K562 (cell line): ENCODE measurements at regions not wholly inside any gene's neighbourhood (a gene's known extent, or its start where the extent isn't known, plus 50 kb on each side); places are given as distances from the start of the nearest gene placed in this dataset.

ENCODE experiments used
- ATAC-seq: fragments of 200-7000 bp; cut with Tn5 transposase; 3 replicates; pipeline ENCODE4 v1.9.1; 2020; ENCODE audit warnings: moderate library complexity
- BruUV-seq: library from RNA; stranded (reverse); fragments of 400-500 nt; replicated peaks from 2 replicates; lab custom pipeline; 2021; lab: Mats Ljungman, UMichigan
- CTCF ChIA-PET: fragments of 300-600 bp; formaldehyde crosslinking; extraction: SDS; loops from one replicate; lab custom pipeline; 2021; ENCODE audit warnings: low intra/inter-chr PET ratio; lab: Yijun Ruan, JAX
- POLR2A ChIA-PET: fragments of 300-600, 350-650 bp; sonication (Branson Sonifier 250); formaldehyde crosslinking; extraction: SDS; loops from one replicate; lab custom pipeline; 2021; ENCODE audit warnings: antibody characterized with exemption, inconsistent platforms; lab: Yijun Ruan, JAX
- DNase-seq, 4 experiments: peaks; one replicate each; pipeline versions ENCODE4 v3.0.0 to v3.0.0-alpha.2; 2011 to 2018; ENCODE audit warnings: low spot score in 3 of 4, mixed read lengths in 3 of 4; ENCODE audit errors: extremely low read depth in 1 of 4
- FAIRE-seq: peaks from 2 replicates; lab custom pipeline; 2011; peaks lifted over from hg19 to GRCh38; lab: Jason Lieb, UNC
- H2AFZ ChIP-seq: 2 replicates; pipeline ENCODE4 v1.6.0; 2011; ENCODE audit warnings: low read depth, low read length, control low read depth, inconsistent platforms
- H3K27ac ChIP-seq: fragments of 200-600 bp; 3 replicates; pipeline ENCODE4 v1.8.0; 2011; ENCODE audit warnings: low read depth, mild to moderate bottlenecking, control low read depth, inconsistent platforms, low read length, moderate library complexity, mixed read lengths; ENCODE audit errors: extremely low read depth
- H3K27me3 ChIP-seq, 2 experiments: fragments of 300-600 bp in 1 of 2; 2 replicates in 1 of 2; 3 replicates in 1 of 2; pipeline versions ENCODE4 v1.6.0 to v1.8.0; 2011; ENCODE audit warnings: inconsistent platforms in 2 of 2, low read length in 2 of 2, mild to moderate bottlenecking in 1 of 2, mixed read lengths in 1 of 2, moderate library complexity in 1 of 2; ENCODE audit not compliant: control insufficient read depth in 2 of 2, insufficient read depth in 2 of 2
- H3K36me3 ChIP-seq: fragments of 300-600 bp; 3 replicates; pipeline ENCODE4 v1.8.0; 2011; ENCODE audit warnings: mild to moderate bottlenecking, low read length, inconsistent platforms; ENCODE audit not compliant: control insufficient read depth, insufficient read depth
- H3K4me1 ChIP-seq, 2 experiments: fragments of 200-600 bp in 1 of 2; replicated peaks in 1 of 2; 2 replicates in 1 of 2; 3 replicates in 1 of 2; pipeline versions ENCODE4 v1.5.1 to v1.8.0; 2011; ENCODE audit warnings: inconsistent platforms in 2 of 2, low read length in 2 of 2, mild to moderate bottlenecking in 1 of 2, mixed read lengths in 1 of 2, moderate library complexity in 1 of 2; ENCODE audit not compliant: control insufficient read depth in 2 of 2, insufficient read depth in 2 of 2
- H3K4me2 ChIP-seq: 2 replicates; pipeline ENCODE4 v1.6.1; 2011; ENCODE audit warnings: low read length, control low read depth, inconsistent platforms, mixed read lengths; ENCODE audit not compliant: insufficient read depth
- H3K4me3 ChIP-seq: fragments of 200-600 bp; sonication (generic), shearing (Covaris generic); 2 replicates; pipeline ENCODE4 v1.5.1; 2016; ENCODE audit warnings: control low read depth, inconsistent platforms
- H3K79me2 ChIP-seq: fragments of 200-600 bp; 3 replicates; pipeline ENCODE4 v1.8.0; 2011; ENCODE audit warnings: low read length, inconsistent platforms; ENCODE audit not compliant: control insufficient read depth, insufficient read depth
- H3K9ac ChIP-seq, 2 experiments: 2 replicates each; pipeline versions ENCODE4 v1.6.0 to v1.6.1; 2011; ENCODE audit warnings: low read depth in 2 of 2, low read length in 2 of 2, control low read depth in 1 of 2, inconsistent platforms in 1 of 2, mild to moderate bottlenecking in 1 of 2, mixed read lengths in 1 of 2; ENCODE audit not compliant: insufficient read depth in 1 of 2
- H3K9me1 ChIP-seq: one replicate; pipeline ENCODE4 v1.6.0; 2011; ENCODE audit warnings: inconsistent platforms, mild to moderate bottlenecking, low read length, moderate library complexity; ENCODE audit not compliant: control insufficient read depth, insufficient read depth
- H3K9me3 ChIP-seq: replicated peaks from 2 replicates; pipeline ENCODE4 v1.5.1; 2011; ENCODE audit warnings: low read depth, low read length, inconsistent platforms; ENCODE audit not compliant: control insufficient read depth, insufficient read depth
- H4K20me1 ChIP-seq: replicated peaks from 2 replicates; pipeline ENCODE4 v1.6.1; 2011; ENCODE audit warnings: low read length, inconsistent platforms, mixed read lengths; ENCODE audit not compliant: control insufficient read depth, insufficient read depth
- ASH1L ChIP-seq: fragments of 450-650 bp; IDR thresholded peaks from 2 replicates; pipeline ENCODE4 v1.6.1; 2018; ENCODE audit warnings: borderline replicate concordance, mild to moderate bottlenecking, low read depth; ENCODE audit not compliant: partially characterized antibody
- ETS2 ChIP-seq: IDR thresholded peaks from 2 replicates; pipeline ENCODE4 v1.6.1; 2016; ENCODE audit warnings: borderline replicate concordance, missing genetic modification characterization, mild to moderate bottlenecking, moderate library complexity, missing compliant biosample characterization; ENCODE audit not compliant: poor library complexity, severe bottlenecking
- FIP1L1 ChIP-seq: fragments of 200-400 bp; formaldehyde crosslinking; IDR thresholded peaks from 2 replicates; pipeline ENCODE4 v1.6.1; 2018; ENCODE audit warnings: mild to moderate bottlenecking, low read depth, low read length; ENCODE audit not compliant: poor library complexity, severe bottlenecking
- FOXK1 ChIP-seq: sonication (generic); formaldehyde crosslinking; IDR thresholded peaks from 2 replicates; pipeline ENCODE4 v1.8.0; 2022; ENCODE audit warnings: missing genetic modification reagents, mild to moderate bottlenecking, borderline replicate concordance
- GTF2F1 ChIP-seq: IDR thresholded peaks from 2 replicates; pipeline ENCODE4 v1.6.1; 2011; ENCODE audit warnings: low read depth, low read length, improper control_type of control experiment
- HIVEP1 ChIP-seq: fragments of 250-450 bp; sonication (Bioruptor Pico); IDR thresholded peaks from 2 replicates; pipeline ENCODE4 v1.4.0; 2020; ENCODE audit warnings: mild to moderate bottlenecking
- HNRNPL ChIP-seq: fragments of 200-400 bp; formaldehyde crosslinking; IDR thresholded peaks from 2 replicates; pipeline ENCODE4 v1.6.1; 2017; ENCODE audit warnings: low read depth, mild to moderate bottlenecking, low read length
- NFATC3 ChIP-seq: fragments of 450-650 bp; IDR thresholded peaks from 2 replicates; pipeline ENCODE4 v1.6.1; 2017; ENCODE audit warnings: mild to moderate bottlenecking
- NR2C1 ChIP-seq, 2 experiments: fragments of 450-650 bp; IDR thresholded peaks; 2 replicates each; pipeline ENCODE4 v1.6.1; 2017; ENCODE audit warnings: mild to moderate bottlenecking in 2 of 2, antibody characterized with exemption in 1 of 2, inconsistent platforms in 1 of 2, missing compliant biosample characterization in 1 of 2, missing genetic modification characterization in 1 of 2
- PCBP1 ChIP-seq: fragments of 200-400 bp; formaldehyde crosslinking; IDR thresholded peaks from 2 replicates; pipeline ENCODE4 v1.6.1; 2018; ENCODE audit warnings: mild to moderate bottlenecking, low read depth, low read length; ENCODE audit not compliant: poor library complexity, severe bottlenecking
- PHB ChIP-seq: fragments of 250-450 bp; sonication (Bioruptor Pico); IDR thresholded peaks from 2 replicates; pipeline ENCODE4 v1.5.0; 2021
- PPARD ChIP-seq: fragments of 250-450 bp; sonication (Bioruptor Pico); IDR thresholded peaks from 2 replicates; pipeline ENCODE4 v1.8.0; 2022; ENCODE audit warnings: inconsistent platforms, mild to moderate bottlenecking, moderate library complexity
- TBP ChIP-seq: optimal IDR thresholded peaks from 2 replicates; pipeline ENCODE3; 2011; ENCODE audit warnings: low read depth, low read length, improper control_type of control experiment
- ZBTB2 ChIP-seq: fragments of 450-650 bp; IDR thresholded peaks from 2 replicates; pipeline ENCODE4 v1.6.1; 2016; ENCODE audit warnings: antibody characterized with exemption
- ZFP1 ChIP-seq: fragments of 450-650 bp; formaldehyde crosslinking; IDR thresholded peaks from 2 replicates; pipeline ENCODE4 v1.4.0; 2020; ENCODE audit warnings: mild to moderate bottlenecking, mixed read lengths
- ZNF41 ChIP-seq: fragments of 250-450 bp; sonication (Bioruptor Pico); conservative IDR thresholded peaks from 2 replicates; pipeline ENCODE4 v1.4.0; 2020; ENCODE audit warnings: mild to moderate bottlenecking
- ZNF695 ChIP-seq: fragments of 450-650 bp; formaldehyde crosslinking; IDR thresholded peaks from 2 replicates; pipeline ENCODE4 v1.4.0; 2020; ENCODE audit warnings: mild to moderate bottlenecking, moderate library complexity
- WGBS: fragments of 100-300 bp; shearing (Covaris generic); methylation state at CpG from one replicate; pipeline ENCODE4 v1.1.6; 2016; ENCODE audit warnings: low coverage, mixed read lengths; ENCODE audit not compliant: insufficient coverage; ENCODE audit errors: missing lambda C conversion rate; 5-methylcytosine and 5-hydroxymethylcytosine counted together
- in situ Hi-C: fragments of 300-500 bp; cut with MboI; formaldehyde crosslinking; loops from 4 replicates; pipeline ENCODE4 v1.15.0; 2018; ENCODE audit warnings: inconsistent platforms, mixed read lengths
- intact Hi-C: fragments of 100-400 bp; cut with micrococcal nuclease; formaldehyde crosslinking; loops from 2 replicates; pipeline ENCODE4 v1.14.2; 2022
- TF ChIP-seq, protein P1 (sequence below): fragments of 250-450 bp; sonication (Bioruptor Pico); IDR thresholded peaks from 2 replicates; pipeline ENCODE4 v1.4.0; 2020; ENCODE audit warnings: mild to moderate bottlenecking, moderate library complexity
- TF ChIP-seq, protein P2 (sequence below): sonication (generic); formaldehyde crosslinking; IDR thresholded peaks from 2 replicates; pipeline ENCODE4 v1.8.1; 2022; ENCODE audit warnings: missing genetic modification reagents

- Histone ChIP-seq H3K27ac (peak overlapping the region; percentile 79), H3K4me2 (peak overlapping the region; percentile 52), H3K79me2 (no peaks in the 10 kb centered on the region), H3K4me3 (no peak overlapping the region), H3K9me3 (peaks cover 2% of the 10 kb centered on the region; the same call in 1 of the 2 replicates), H2AFZ (peak overlapping the region; percentile 80), H3K9ac (peak overlapping the region in 1 of 2 experiments; percentile 44; a peak in 2 of 4 replicates), H3K36me3 (no peaks in the 10 kb centered on the region), H3K27me3 (no peaks in the 10 kb centered on the region), H4K20me1 (no peaks in the 10 kb centered on the region), H3K9me1 (no peaks in the 10 kb centered on the region), H3K4me1 (peaks cover 12 to 35% of the 10 kb centered on the region in 2 experiments)
- CTCF ChIA-PET, result no interaction called here
- intact Hi-C loops (loop anchor here (1.0 to 5.0 kb wide), 3 partner anchors 41 to 425 kb away; partner anchors contain the start of genes GOLIM4 and PDCD10), in situ Hi-C loops (loop anchor here (25.0 kb wide), 1 partner anchor 220 kb away; no protein-coding TSS in a partner anchor)
- BruUV-seq, result no TSS peak
- FAIRE-seq, result peak; percentile 97
- ATAC-seq, result peak; percentile 85
- DNase-seq, result peak; percentile 70 to 90 (median 84)
- POLR2A ChIA-PET, result interaction anchor here (1.8 kb wide), 1 partner anchor 106 kb away, joined by 4 read pairs; no protein-coding TSS in a partner anchor
- WGBS, result 0% methylated on average over 2 of the region's 2 CpGs
- TF ChIP-seq NR2C1 (IDR thresholded peaks at IDR 0.05) (no peak; the same call in 1 of the 2 replicates), NR2C1 (tag; IDR thresholded peaks at IDR 0.05) (peak; percentile 75), ZFP1 (CRISPR knock-in tag) (no peak), TBP (no peak), ZBTB2 (peak; percentile 87), PPARD (CRISPR knock-in tag) (no peak), ETS2 (tag) (no peak), GTF2F1 (no peak), ASH1L (peak; percentile 11), PHB (no peak), FOXK1 (CRISPR knock-in tag) (no peak), ZNF41 (peak; percentile 65; the same call in 1 of the 2 replicates), PCBP1 (no peak), ZNF695 (CRISPR knock-in tag) (no peak), FIP1L1 (no peak), HIVEP1 (no peak), HNRNPL (no peak), NFATC3 (peak; percentile 77)
- TF ChIP-seq, protein P1, sequence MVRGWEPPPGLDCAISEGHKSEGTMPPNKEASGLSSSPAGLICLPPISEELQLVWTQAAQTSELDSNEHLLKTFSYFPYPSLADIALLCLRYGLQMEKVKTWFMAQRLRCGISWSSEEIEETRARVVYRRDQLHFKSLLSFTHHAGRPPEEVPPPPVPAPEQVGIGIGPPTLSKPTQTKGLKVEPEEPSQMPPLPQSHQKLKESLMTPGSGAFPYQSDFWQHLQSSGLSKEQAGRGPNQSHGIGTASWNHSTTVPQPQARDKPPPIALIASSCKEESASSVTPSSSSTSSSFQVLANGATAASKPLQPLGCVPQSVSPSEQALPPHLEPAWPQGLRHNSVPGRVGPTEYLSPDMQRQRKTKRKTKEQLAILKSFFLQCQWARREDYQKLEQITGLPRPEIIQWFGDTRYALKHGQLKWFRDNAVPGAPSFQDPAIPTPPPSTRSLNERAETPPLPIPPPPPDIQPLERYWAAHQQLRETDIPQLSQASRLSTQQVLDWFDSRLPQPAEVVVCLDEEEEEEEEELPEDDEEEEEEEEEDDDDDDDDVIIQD (CRISPR knock-in tag), result no peak
- TF ChIP-seq, protein P2, sequence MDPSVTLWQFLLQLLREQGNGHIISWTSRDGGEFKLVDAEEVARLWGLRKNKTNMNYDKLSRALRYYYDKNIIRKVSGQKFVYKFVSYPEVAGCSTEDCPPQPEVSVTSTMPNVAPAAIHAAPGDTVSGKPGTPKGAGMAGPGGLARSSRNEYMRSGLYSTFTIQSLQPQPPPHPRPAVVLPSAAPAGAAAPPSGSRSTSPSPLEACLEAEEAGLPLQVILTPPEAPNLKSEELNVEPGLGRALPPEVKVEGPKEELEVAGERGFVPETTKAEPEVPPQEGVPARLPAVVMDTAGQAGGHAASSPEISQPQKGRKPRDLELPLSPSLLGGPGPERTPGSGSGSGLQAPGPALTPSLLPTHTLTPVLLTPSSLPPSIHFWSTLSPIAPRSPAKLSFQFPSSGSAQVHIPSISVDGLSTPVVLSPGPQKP, result no peak
Observed at GRCh38 chr3:168157099-168157700, 61.5 kb upstream of the GOLIM4 start.
